ENCODE measurements at regions not wholly inside any gene's neighbourhood (a gene's known extent, or its start where the extent isn't known, plus 50 kb on each side); places are given as distances from the start of the nearest gene placed in this dataset.

GRCh38 chr3:18987862-18988447 lies 160.4 kb upstream of the KCNH8 start:
- dilution Hi-C loops (cut with MboI; ENCODE audit: extremely low pct_ligation_motif_present, low sequenced_read_pairs) = no loop called here
- H2AFZ ChIP-seq (ENCODE audit: control insufficient read depth, low read length) = no peak overlapping the region
- H3K9ac ChIP-seq (ENCODE audit: control insufficient read depth, extremely low read depth, insufficient read depth, low read length) = no peak overlapping the region
- no peaks in the 10 kb centered on the region for H3K27me3 ChIP-seq (ENCODE audit: control insufficient read depth, extremely low read depth, insufficient read depth, low read length)
- no peak for FAIRE-seq
- H3K9me1 ChIP-seq (ENCODE audit: control insufficient read depth, extremely low read depth, insufficient read depth, low read length) = no peaks in the 10 kb centered on the region
- TF ChIP-seq CTCF (optimal IDR thresholded peaks at IDR 0.05 in 1 of 3, IDR thresholded peaks at IDR 0.05 in 1 of 3, conservative IDR thresholded peaks at IDR 0.05 in 1 of 3; ENCODE audit: extremely low read depth in 1 of 3, insufficient read depth in 2 of 3, low read length in 3 of 3) = no peak
- no peak for TF ChIP-seq EZH2 (IDR thresholded peaks at IDR 0.05; ENCODE audit: low read length)
- no peak for DNase-seq (ENCODE audit: low read depth, low spot score)
- H3K4me3 ChIP-seq (ENCODE audit: control insufficient read depth in 2 of 3, extremely low read depth in 1 of 3, insufficient read depth in 2 of 3, low read depth in 1 of 3, low read length in 3 of 3) = no peak overlapping the region
- no peaks in the 10 kb centered on the region for H3K36me3 ChIP-seq (ENCODE audit: control insufficient read depth in 2 of 2, extremely low read depth in 1 of 2, insufficient read depth in 2 of 2, low read length in 2 of 2)
- H3K27ac ChIP-seq (ENCODE audit: control insufficient read depth, insufficient read depth, low read length) = no peak overlapping the region
- no peaks in the 10 kb centered on the region for H4K20me1 ChIP-seq (ENCODE audit: control insufficient read depth, extremely low read depth, insufficient read depth, low read length)
- H3K4me2 ChIP-seq (ENCODE audit: control insufficient read depth, extremely low read depth, insufficient read depth, low read depth, low read length) = no peak overlapping the region
- H3K9me3 ChIP-seq (ENCODE audit: control insufficient read depth, low read depth, low read length) = no peaks in the 10 kb centered on the region
- H3K4me1 ChIP-seq (ENCODE audit: control insufficient read depth, extremely low read depth, insufficient read depth, low read length) = no peaks in the 10 kb centered on the region
- no peaks in the 10 kb centered on the region for H3K79me2 ChIP-seq (ENCODE audit: control insufficient read depth, insufficient read depth, low read length)

GRCh38 chr3:18987070-18987469 lies 161.2 kb upstream of the KCNH8 start:
- H2AFZ ChIP-seq (ENCODE audit: control insufficient read depth, low read length) = no peak overlapping the region
- FAIRE-seq = no peak
- no peaks in the 10 kb centered on the region for H3K9me1 ChIP-seq (ENCODE audit: control insufficient read depth, extremely low read depth, insufficient read depth, low read length)
- no peak overlapping the region for H3K9ac ChIP-seq (ENCODE audit: control insufficient read depth, extremely low read depth, insufficient read depth, low read length)
- dilution Hi-C loops (cut with MboI; ENCODE audit: extremely low pct_ligation_motif_present, low sequenced_read_pairs) = no loop called here
- no peaks in the 10 kb centered on the region for H3K9me3 ChIP-seq (ENCODE audit: control insufficient read depth, low read depth, low read length)
- H4K20me1 ChIP-seq (ENCODE audit: control insufficient read depth, extremely low read depth, insufficient read depth, low read length) = no peaks in the 10 kb centered on the region
- no peaks in the 10 kb centered on the region for H3K4me1 ChIP-seq (ENCODE audit: control insufficient read depth, extremely low read depth, insufficient read depth, low read length)
- no peak overlapping the region for H3K27ac ChIP-seq (ENCODE audit: control insufficient read depth, insufficient read depth, low read length)
- DNase-seq (ENCODE audit: low read depth, low spot score) = no peak
- H3K79me2 ChIP-seq (ENCODE audit: control insufficient read depth, insufficient read depth, low read length) = no peaks in the 10 kb centered on the region
- H3K27me3 ChIP-seq (ENCODE audit: control insufficient read depth, extremely low read depth, insufficient read depth, low read length) = no peaks in the 10 kb centered on the region
- TF ChIP-seq EZH2 (IDR thresholded peaks at IDR 0.05; ENCODE audit: low read length) (no peak), CTCF (optimal IDR thresholded peaks at IDR 0.05 in 1 of 3, IDR thresholded peaks at IDR 0.05 in 1 of 3, conservative IDR thresholded peaks at IDR 0.05 in 1 of 3; ENCODE audit: extremely low read depth in 1 of 3, insufficient read depth in 2 of 3, low read length in 3 of 3) (no peak)
- H3K36me3 ChIP-seq (ENCODE audit: control insufficient read depth in 2 of 2, extremely low read depth in 1 of 2, insufficient read depth in 2 of 2, low read length in 2 of 2) = no peaks in the 10 kb centered on the region
- H3K4me2 ChIP-seq (ENCODE audit: control insufficient read depth, extremely low read depth, insufficient read depth, low read depth, low read length) = no peak overlapping the region
- no peak overlapping the region for H3K4me3 ChIP-seq (ENCODE audit: control insufficient read depth in 2 of 3, extremely low read depth in 1 of 3, insufficient read depth in 2 of 3, low read depth in 1 of 3, low read length in 3 of 3)

All from keratinocyte (primary cell).